CD1c-positive myeloid dendritic cell (primary cell): ENCODE measurements at regions not wholly inside any gene's neighbourhood (a gene's known extent, or its start where the extent isn't known, plus 50 kb on each side); places are given as distances from the start of the nearest gene placed in this dataset.

Experiments
- DNase-seq: peaks from one replicate; pipeline ENCODE4 v3.0.0-alpha.2; 2016; ENCODE audit errors: extremely low spot score

DNA sequence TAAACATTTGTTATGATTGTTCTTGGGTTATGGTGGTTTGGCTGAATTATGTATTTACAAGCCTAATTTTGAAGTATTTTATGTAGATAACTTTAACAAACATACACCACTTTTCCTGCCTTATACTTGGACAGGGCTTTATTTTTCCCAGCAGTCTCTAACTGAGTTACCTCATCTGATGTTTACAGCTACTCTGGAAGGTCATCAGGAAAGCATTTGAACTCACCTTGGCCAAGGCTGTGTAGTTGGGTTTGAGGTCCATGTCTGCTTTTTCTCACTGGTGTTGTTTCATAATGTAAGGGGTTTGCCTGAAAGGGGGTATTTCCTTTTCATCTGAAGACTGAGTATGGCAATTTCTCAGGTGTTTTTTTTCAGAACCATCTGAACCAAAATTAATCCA is 193.5 kb downstream of the RWDD3 start:
- no peak for DNase-seq

DNA sequence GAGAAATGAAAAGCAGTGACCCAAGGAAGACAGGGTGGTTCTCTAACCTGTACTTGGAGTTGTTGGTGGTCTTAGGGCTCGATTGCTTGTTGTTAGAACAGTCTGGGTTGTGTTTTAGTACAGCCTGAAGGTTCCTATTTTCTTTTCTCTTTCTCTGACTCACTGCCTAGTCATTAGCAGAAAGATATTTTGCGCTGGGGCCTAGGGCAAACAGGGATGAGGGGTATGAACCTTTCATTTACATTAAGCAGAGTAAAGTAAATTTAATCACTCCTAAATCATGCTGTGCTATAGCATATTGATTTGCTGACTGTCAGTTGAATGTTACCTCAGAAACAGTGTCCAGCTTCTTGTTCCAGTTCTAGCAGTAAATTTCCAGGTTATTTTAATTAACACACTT is 197.2 kb downstream of the RWDD3 start:
- DNase-seq: no peak

DNA sequence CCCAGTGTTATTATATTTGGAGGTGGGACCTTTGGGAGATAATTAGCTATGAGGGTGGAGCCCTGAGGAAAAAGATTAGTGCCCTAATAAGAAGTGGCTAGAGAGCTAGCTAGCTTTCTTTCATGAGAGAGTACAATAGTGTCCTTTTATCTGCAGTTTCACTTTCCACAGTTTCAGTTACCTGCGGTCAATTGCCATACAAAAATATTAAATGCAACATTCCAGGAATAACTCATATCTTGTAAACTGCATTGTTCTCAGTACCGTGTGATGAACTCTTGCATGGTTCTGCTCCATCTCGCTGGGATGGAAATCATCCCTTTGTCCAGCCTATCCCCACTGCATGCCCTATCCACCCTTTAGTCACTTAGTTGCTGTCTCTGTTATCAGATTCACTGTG is 201.6 kb downstream of the RWDD3 start:
- no peak for DNase-seq

GRCh38 chr1:95437011-95437410 is 203.0 kb downstream of the RWDD3 start:
- no peak for DNase-seq

- DNase-seq: no peak
Observed at GRCh38 chr1:95437781-95438180, 203.8 kb downstream of the RWDD3 start.

- DNase-seq: no peak
Observed at GRCh38 chr1:95438218-95438948, 204.4 kb downstream of the RWDD3 start.

GRCh38 chr1:95440511-95440910 is 206.5 kb downstream of the RWDD3 start:
- DNase-seq: no peak

- DNase-seq: no peak
Observed at GRCh38 chr1:95449516-95449915, 215.5 kb downstream of the RWDD3 start.

DNA sequence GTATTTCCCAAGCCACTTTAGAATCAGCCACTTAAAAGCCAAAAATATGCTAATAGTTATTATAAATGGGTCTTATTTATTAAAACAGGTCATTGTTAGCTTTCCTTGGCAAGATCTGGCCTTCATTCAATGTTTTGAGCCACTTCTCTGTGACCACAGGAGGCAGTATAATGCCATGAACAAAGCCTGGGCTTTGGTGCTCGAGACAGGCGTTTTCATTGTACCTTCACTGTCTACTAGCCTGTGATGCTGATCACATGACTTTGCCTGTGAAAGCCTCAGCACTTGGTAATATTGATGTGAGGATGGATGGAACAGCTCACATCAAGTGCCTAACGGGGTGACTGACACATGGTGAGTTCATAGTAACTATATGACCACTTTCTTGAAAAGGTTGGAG is 217.0 kb downstream of the RWDD3 start:
- DNase-seq: no peak

DNA sequence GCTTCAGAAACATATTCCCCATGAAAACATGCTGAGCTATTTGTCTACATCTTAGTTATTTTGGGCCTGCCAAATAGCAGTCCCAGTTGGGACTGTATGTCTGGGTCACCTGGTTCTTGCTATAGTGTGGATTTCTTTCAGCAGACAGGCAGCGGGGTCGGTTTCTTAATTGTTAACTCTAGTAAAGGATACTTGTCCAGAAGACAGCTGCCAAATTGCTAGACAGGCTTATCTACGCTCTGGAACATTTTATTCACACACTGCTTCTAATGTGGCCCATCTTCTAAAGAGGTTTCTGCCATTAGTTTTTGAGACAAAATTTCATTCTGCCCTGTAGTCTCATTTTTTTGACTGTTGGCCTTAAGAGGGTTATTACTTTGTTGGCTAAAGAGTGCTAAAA is 217.9 kb downstream of the RWDD3 start:
- DNase-seq: no peak

- no peak for DNase-seq
Observed at GRCh38 chr1:95453053-95453452, 219.0 kb downstream of the RWDD3 start.

DNA sequence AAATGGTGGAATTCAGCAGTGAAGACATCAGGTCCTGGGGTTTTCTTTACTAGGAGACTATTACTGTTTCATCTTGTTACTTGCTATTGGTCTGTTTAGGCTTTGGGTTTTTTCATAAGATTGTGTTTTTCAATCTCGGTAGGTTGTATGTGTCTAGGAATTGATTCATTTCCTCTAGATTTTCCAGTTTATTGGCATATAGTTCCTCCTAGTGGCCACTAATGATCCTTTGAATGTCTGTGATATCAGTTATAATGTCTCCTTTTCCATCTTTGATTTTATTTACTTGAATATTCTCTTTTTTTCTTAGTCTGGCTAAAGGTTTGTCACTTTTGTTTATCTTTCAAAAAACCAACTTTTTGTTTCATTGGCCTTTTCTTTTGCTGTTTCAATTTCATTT is 233.0 kb downstream of the RWDD3 start:
- DNase-seq: no peak

- DNase-seq: no peak
Observed at GRCh38 chr1:95475686-95476457, 241.9 kb downstream of the RWDD3 start.

DNA sequence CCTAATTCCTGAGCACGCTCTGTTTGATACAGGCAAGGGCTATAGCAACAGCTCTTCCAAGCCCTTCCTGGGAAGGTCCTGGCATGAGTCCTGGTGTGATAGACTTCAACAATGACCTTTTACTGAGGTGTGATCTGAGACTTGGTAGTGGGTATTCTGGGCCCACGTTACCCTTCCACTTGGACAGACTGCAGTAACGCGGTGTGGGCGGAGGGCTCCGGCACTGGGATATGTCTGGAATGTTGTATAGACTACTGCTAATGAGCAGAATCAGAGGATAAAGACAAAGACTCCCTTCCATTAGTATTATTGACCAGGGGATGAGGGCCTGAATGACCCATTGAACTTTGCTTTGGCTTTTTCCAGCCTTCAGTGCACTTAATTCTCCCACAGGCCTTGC is 262.3 kb downstream of the RWDD3 start:
- no peak for DNase-seq

DNA sequence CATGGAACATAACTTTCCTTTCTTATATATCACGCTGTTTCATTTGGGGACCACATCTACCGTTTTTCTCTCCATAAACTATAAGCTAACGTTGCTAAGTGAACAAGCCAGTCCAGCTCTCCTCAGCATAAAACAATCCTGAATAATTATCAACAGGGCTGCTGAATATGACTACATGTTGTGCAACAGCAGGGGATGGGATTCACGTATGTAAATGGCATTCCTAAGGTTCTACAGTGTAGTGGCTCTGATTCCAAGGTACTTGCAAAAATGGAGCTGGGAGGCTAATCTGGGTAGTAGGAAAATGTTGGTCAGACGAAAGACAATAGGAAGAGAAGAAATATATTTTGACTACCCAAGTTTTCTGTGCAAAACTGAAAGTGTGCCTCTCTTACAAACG is 262.8 kb downstream of the RWDD3 start:
- DNase-seq: no peak

GRCh38 chr1:95497566-95497965 is 263.6 kb downstream of the RWDD3 start:
- no peak for DNase-seq

DNA sequence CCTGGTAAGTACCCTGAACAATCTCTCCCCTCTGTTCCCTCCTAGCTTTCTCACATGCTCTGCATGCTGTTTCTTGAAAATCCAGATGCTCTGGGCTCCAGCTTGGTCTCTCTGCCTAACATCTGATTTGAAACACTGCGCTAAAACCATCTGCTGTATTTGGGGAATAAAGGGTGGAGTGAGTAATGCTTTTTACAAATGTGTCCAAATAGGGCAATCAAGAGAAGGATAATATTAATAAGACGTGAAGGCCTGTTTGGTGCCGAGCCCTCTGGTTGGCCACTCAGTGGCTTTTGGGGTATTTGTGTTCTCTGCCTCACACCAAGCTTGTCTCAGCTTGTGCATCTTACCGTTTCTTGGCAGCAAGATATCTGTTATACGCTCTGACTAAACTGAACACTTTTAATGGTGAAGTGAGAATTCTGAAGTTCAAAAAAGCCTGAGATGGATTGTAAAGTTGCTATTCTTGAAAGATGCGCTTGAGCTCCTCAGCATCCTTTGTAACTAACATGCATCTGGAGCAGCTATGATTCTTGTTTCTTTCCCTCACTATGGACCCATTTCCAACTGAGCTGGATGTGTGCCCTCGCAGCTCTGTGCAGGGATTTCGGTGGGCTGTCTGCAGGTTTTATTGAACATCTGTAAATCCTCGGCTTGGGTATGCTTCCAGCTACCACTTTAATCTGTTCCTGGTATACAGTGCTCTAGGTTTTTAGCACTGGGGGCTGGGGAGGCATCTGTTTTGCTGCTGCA is 269.4 kb downstream of the RWDD3 start:
- no peak for DNase-seq

DNA sequence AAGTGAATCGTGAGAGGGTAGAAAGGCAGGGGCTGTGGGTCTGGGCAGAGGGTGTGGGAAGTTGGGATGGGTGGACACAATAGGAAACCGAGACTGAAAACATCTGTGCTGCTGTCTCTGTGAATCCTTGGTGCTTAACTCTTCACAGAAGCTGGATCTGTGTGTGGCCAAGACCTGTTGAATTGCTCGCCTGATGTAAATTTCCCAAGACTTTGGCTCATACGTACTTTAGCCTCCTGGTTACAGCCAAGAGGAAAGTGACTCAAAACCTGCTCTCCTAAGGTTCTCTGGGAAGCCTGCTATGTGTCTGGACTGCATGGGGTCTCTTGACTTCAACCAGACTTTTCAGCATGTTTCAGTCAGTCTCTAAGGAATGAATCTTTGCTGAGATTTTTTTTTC is 270.3 kb downstream of the RWDD3 start:
- no peak for DNase-seq

- no peak for DNase-seq
Observed at GRCh38 chr1:95506736-95507414, 272.9 kb downstream of the RWDD3 start.

DNA sequence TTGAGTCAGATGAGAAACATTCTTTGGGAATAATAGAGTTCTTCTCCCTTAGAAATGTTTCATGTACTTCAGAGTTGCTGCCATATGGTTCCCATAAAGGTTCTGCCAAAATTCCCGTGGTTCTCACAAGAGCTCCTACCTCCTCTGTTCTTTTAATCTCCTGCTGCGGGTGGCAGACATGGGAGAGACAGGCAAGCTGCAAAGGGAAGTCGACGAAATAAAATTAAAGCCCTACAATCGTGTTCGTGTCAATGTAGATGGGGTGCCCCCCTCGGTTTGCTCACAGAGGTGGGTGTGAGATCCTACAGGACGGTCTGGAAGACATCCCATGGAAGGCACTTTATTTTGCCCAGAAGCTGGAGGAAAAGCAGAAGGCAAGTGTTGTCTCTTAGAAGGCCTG is 276.0 kb downstream of the RWDD3 start:
- no peak for DNase-seq

GRCh38 chr1:95512925-95513324 is 278.9 kb downstream of the RWDD3 start:
- DNase-seq: no peak

DNA sequence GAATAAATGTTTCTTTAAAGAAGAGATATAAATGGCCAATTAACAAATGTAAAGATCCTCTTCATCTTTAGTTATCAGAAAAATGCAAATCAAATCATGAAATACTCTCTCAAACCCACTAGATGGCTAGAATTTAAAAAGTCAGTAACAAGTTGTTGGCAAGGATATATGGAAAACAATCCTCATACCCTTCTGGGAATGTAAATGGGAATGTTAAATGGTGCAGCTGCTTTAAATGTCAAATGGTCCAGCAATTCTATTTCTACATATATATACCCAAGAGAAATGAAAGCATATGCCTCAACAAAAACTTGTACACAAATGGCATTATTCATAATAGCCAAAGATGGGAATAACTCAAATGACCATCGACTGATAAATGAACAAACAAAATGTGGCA is 283.5 kb downstream of the RWDD3 start:
- DNase-seq: no peak
